NCI-H1930 (cell line): ENCODE measurements at regions not wholly inside any gene's neighbourhood (a gene's known extent, or its start where the extent isn't known, plus 50 kb on each side); places are given as distances from the start of the nearest gene placed in this dataset.

Experiments used
- DNase-seq, 2 experiments: peaks; one replicate each; lab custom pipeline; 2025; lab: John Stamatoyannopoulos, UW

GRCh38 chr13:81540777-81541176, 1199.9 kb upstream of the SPRY2 start:
- no peak for DNase-seq

- DNase-seq: no peak
Observed at GRCh38 chr13:81539643-81540150, 1198.8 kb upstream of the SPRY2 start.

- DNase-seq: no peak
Observed at GRCh38 chr13:81498969-81499368, 1158.0 kb upstream of the SPRY2 start.

- DNase-seq: no peak
Observed at GRCh38 chr13:81493144-81493543, 1152.2 kb upstream of the SPRY2 start.

GRCh38 chr13:81492449-81492848, 1151.5 kb upstream of the SPRY2 start:
- DNase-seq: no peak

- no peak for DNase-seq
Observed at GRCh38 chr13:81488021-81488420, 1147.1 kb upstream of the SPRY2 start.

GRCh38 chr13:81487151-81487550, 1146.2 kb upstream of the SPRY2 start:
- DNase-seq: peak in 1 of 2 experiments; percentile 54

GRCh38 chr13:81480634-81481033, 1139.7 kb upstream of the SPRY2 start:
- no peak for DNase-seq

GRCh38 chr13:81473366-81473899, 1132.5 kb upstream of the SPRY2 start:
- no peak for DNase-seq

GRCh38 chr13:81458170-81458569, 1117.2 kb upstream of the SPRY2 start:
- DNase-seq: no peak

- DNase-seq: no peak
Observed at GRCh38 chr13:81446441-81446840, 1105.5 kb upstream of the SPRY2 start.

- no peak for DNase-seq
Observed at GRCh38 chr13:81442904-81443303, 1102.0 kb upstream of the SPRY2 start.

- DNase-seq: no peak
Observed at GRCh38 chr13:81425286-81425685, 1084.4 kb upstream of the SPRY2 start.

- DNase-seq: no peak
Observed at GRCh38 chr13:81409284-81409683, 1068.4 kb upstream of the SPRY2 start.

GRCh38 chr13:81408647-81409046, 1067.7 kb upstream of the SPRY2 start:
- no peak for DNase-seq

GRCh38 chr13:81406639-81407292, 1065.8 kb upstream of the SPRY2 start:
- DNase-seq: no peak

GRCh38 chr13:81406022-81406421, 1065.1 kb upstream of the SPRY2 start:
- no peak for DNase-seq

- DNase-seq: no peak
Observed at GRCh38 chr13:81396192-81396591, 1055.3 kb upstream of the SPRY2 start.

GRCh38 chr13:81395368-81395767, 1054.4 kb upstream of the SPRY2 start:
- no peak for DNase-seq

- no peak for DNase-seq
Observed at GRCh38 chr13:81394640-81395039, 1053.7 kb upstream of the SPRY2 start.

- DNase-seq: no peak
Observed at GRCh38 chr13:81393721-81394120, 1052.8 kb upstream of the SPRY2 start.

- no peak for DNase-seq
Observed at GRCh38 chr13:81393110-81393509, 1052.2 kb upstream of the SPRY2 start.

- no peak for DNase-seq
Observed at GRCh38 chr13:81388400-81388799, 1047.5 kb upstream of the SPRY2 start.

GRCh38 chr13:81383444-81383843, 1042.5 kb upstream of the SPRY2 start:
- no peak for DNase-seq
